ENCODE measurements at regions not wholly inside any gene's neighbourhood (a gene's known extent, or its start where the extent isn't known, plus 50 kb on each side); places are given as distances from the start of the nearest gene placed in this dataset.

- Histone ChIP-seq H3K4me3 (ENCODE audit: low read depth, low read length) (no peak overlapping the region), H3K27me3 (ENCODE audit: control insufficient read depth, insufficient read depth, low read length) (no peaks in the 10 kb centered on the region), H3K36me3 (ENCODE audit: control insufficient read depth, insufficient read depth, low read length) (no peaks in the 10 kb centered on the region)
- no peak for DNase-seq (ENCODE audit: low read depth)
- TF ChIP-seq CTCF (IDR thresholded peaks at IDR 0.05; ENCODE audit: insufficient read depth, low read length, poor library complexity, severe bottlenecking): no peak
Observed at GRCh38 chr2:173580956-173581355, 226.3 kb downstream of the CDCA7 start.

- Histone ChIP-seq H3K27me3 (ENCODE audit: control insufficient read depth, insufficient read depth, low read length) (no peaks in the 10 kb centered on the region), H3K4me3 (ENCODE audit: low read depth, low read length) (no peak overlapping the region), H3K36me3 (ENCODE audit: control insufficient read depth, insufficient read depth, low read length) (no peaks in the 10 kb centered on the region)
- DNase-seq (ENCODE audit: low read depth): no peak
- TF ChIP-seq CTCF (IDR thresholded peaks at IDR 0.05; ENCODE audit: insufficient read depth, low read length, poor library complexity, severe bottlenecking): no peak
Observed at GRCh38 chr2:173583196-173583595, 228.5 kb downstream of the CDCA7 start.

- no peak for DNase-seq (ENCODE audit: low read depth)
- TF ChIP-seq CTCF (IDR thresholded peaks at IDR 0.05; ENCODE audit: insufficient read depth, low read length, poor library complexity, severe bottlenecking): no peak
- no peaks in the 10 kb centered on the region for H3K36me3 ChIP-seq (ENCODE audit: control insufficient read depth, insufficient read depth, low read length)
- H3K4me3 ChIP-seq (ENCODE audit: low read depth, low read length): no peak overlapping the region
- H3K27me3 ChIP-seq (ENCODE audit: control insufficient read depth, insufficient read depth, low read length): no peaks in the 10 kb centered on the region
Observed at GRCh38 chr2:173584000-173584399, 229.3 kb downstream of the CDCA7 start.

- no peak for TF ChIP-seq CTCF (IDR thresholded peaks at IDR 0.05; ENCODE audit: insufficient read depth, low read length, poor library complexity, severe bottlenecking)
- Histone ChIP-seq H3K4me3 (ENCODE audit: low read depth, low read length) (no peak overlapping the region), H3K36me3 (ENCODE audit: control insufficient read depth, insufficient read depth, low read length) (no peaks in the 10 kb centered on the region), H3K27me3 (ENCODE audit: control insufficient read depth, insufficient read depth, low read length) (no peaks in the 10 kb centered on the region)
- no peak for DNase-seq (ENCODE audit: low read depth)
Observed at GRCh38 chr2:173584676-173585458, 230.2 kb downstream of the CDCA7 start.

- TF ChIP-seq CTCF (IDR thresholded peaks at IDR 0.05; ENCODE audit: insufficient read depth, low read length, poor library complexity, severe bottlenecking): no peak
Observed at GRCh38 chr2:173588931-173589369, 234.3 kb downstream of the CDCA7 start.

More at GRCh38 chr2:173588931-173589369, 234.3 kb downstream of the CDCA7 start:
- peak; percentile 43 for DNase-seq (ENCODE audit: low read depth)
- no peaks in the 10 kb centered on the region for H3K36me3 ChIP-seq (ENCODE audit: control insufficient read depth, insufficient read depth, low read length)
- no peaks in the 10 kb centered on the region for H3K27me3 ChIP-seq (ENCODE audit: control insufficient read depth, insufficient read depth, low read length)
- no peak overlapping the region for H3K4me3 ChIP-seq (ENCODE audit: low read depth, low read length)
